Stimulated activated CD4-positive, alpha-beta T cell treated with anti-CD3 and anti-CD28 coated beads, Interleukin-1b, Interleukin-23, amount 100 ng/mL, for 24 hours (primary cell): ENCODE measurements at regions not wholly inside any gene's neighbourhood (a gene's known extent, or its start where the extent isn't known, plus 50 kb on each side); places are given as distances from the start of the nearest gene placed in this dataset.

ENCODE experiments used
- DNase-seq, 4 experiments: peaks; one replicate each; pipeline ENCODE4 v3.0.0-alpha.2; 2020; ENCODE audit warnings: low read depth in 4 of 4, low spot score in 1 of 4

GRCh38 chr2:217451666-217452065 lies 551.1 kb downstream of the TNS1 start:
- DNase-seq: no peak

- DNase-seq: no peak
Measured at GRCh38 chr2:217449444-217449843, 553.4 kb downstream of the TNS1 start.

GRCh38 chr2:217448860-217449259 lies 553.9 kb downstream of the TNS1 start:
- no peak for DNase-seq

- DNase-seq: no peak
Measured at GRCh38 chr2:217445723-217446122, 557.1 kb downstream of the TNS1 start.

- no peak for DNase-seq
Measured at GRCh38 chr2:217444932-217445331, 557.9 kb downstream of the TNS1 start.

- DNase-seq: no peak
Measured at GRCh38 chr2:217444509-217444908, 558.3 kb downstream of the TNS1 start.

- no peak for DNase-seq
Measured at GRCh38 chr2:217443601-217444000, 559.2 kb downstream of the TNS1 start.

- DNase-seq: no peak
Measured at GRCh38 chr2:217440000-217440399, 562.8 kb downstream of the TNS1 start.

- DNase-seq: no peak
Measured at GRCh38 chr2:217438821-217439220, 564.0 kb downstream of the TNS1 start.

GRCh38 chr2:217438136-217438535 lies 564.7 kb downstream of the TNS1 start:
- no peak for DNase-seq

GRCh38 chr2:217437290-217437870 lies 565.4 kb downstream of the TNS1 start:
- DNase-seq: no peak

- DNase-seq: no peak
Measured at GRCh38 chr2:217436386-217436785, 566.4 kb downstream of the TNS1 start.

GRCh38 chr2:217434180-217434975 lies 568.4 kb downstream of the TNS1 start:
- DNase-seq: no peak

- DNase-seq: no peak
Measured at GRCh38 chr2:217433522-217433921, 569.3 kb downstream of the TNS1 start.

GRCh38 chr2:217431577-217432269 lies 571.1 kb downstream of the TNS1 start:
- DNase-seq: no peak

- no peak for DNase-seq
Measured at GRCh38 chr2:217430916-217431576, 571.2 kb upstream of the TNP1 start.

GRCh38 chr2:217429981-217430500 lies 570.2 kb upstream of the TNP1 start:
- no peak for DNase-seq

GRCh38 chr2:217421834-217422233 lies 562.0 kb upstream of the TNP1 start:
- DNase-seq: no peak

GRCh38 chr2:217420854-217421253 lies 561.0 kb upstream of the TNP1 start:
- no peak for DNase-seq

GRCh38 chr2:217419055-217419671 lies 559.3 kb upstream of the TNP1 start:
- no peak for DNase-seq

GRCh38 chr2:217418544-217418943 lies 558.7 kb upstream of the TNP1 start:
- no peak for DNase-seq
